ENCODE measurements at regions not wholly inside any gene's neighbourhood (a gene's known extent, or its start where the extent isn't known, plus 50 kb on each side); places are given as distances from the start of the nearest gene placed in this dataset.

DNA sequence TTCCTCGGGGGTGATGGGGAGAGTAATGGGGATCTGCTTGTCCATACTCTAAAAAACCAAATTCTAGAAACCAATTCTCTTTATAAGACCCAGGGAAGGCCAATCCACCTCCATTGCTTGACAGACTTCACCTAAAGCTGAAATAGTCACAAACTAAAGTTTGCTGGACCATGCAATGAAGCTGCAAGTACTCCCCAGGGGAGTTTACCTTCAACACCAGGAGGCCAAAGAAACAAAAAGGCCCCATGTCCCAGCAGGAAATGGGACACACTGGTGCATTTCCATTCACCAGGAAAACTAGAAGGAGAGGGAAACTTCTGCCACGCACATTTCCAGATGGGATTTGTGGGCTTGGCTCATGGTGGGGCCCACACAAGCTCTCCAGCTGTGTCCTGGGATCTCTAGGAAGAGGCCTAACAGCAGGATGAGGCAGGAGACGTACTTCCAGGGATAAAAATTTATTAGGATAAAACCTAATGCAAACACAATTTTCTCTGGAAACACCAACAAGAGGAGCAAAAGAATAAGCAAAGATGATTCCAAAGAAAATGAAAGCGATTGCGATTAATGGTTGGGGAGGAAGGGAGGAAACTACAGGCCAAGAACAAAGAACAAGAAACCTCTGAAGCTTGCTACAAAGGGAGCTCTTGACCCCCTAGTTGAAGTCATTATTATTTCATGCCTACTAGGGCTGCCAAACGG lies 238.0 kb upstream of the LRTM1 start:
- peaks cover 5% of the 10 kb centered on the region for H3K9me3 Mint-ChIP-seq (ENCODE audit: unreplicated experiment)
- no peak overlapping the region for H3K4me3 Mint-ChIP-seq (ENCODE audit: unreplicated experiment)
- DNase-seq (ENCODE audit: extremely low spot score, unreplicated experiment): no peak
- H3K27me3 Mint-ChIP-seq (ENCODE audit: unreplicated experiment): no peaks in the 10 kb centered on the region
- TF ChIP-seq, protein P1, sequence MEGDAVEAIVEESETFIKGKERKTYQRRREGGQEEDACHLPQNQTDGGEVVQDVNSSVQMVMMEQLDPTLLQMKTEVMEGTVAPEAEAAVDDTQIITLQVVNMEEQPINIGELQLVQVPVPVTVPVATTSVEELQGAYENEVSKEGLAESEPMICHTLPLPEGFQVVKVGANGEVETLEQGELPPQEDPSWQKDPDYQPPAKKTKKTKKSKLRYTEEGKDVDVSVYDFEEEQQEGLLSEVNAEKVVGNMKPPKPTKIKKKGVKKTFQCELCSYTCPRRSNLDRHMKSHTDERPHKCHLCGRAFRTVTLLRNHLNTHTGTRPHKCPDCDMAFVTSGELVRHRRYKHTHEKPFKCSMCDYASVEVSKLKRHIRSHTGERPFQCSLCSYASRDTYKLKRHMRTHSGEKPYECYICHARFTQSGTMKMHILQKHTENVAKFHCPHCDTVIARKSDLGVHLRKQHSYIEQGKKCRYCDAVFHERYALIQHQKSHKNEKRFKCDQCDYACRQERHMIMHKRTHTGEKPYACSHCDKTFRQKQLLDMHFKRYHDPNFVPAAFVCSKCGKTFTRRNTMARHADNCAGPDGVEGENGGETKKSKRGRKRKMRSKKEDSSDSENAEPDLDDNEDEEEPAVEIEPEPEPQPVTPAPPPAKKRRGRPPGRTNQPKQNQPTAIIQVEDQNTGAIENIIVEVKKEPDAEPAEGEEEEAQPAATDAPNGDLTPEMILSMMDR (IDR thresholded peaks at IDR 0.05): no peak
- H3K27ac Mint-ChIP-seq (ENCODE audit: unreplicated experiment): no peak overlapping the region
- no peaks in the 10 kb centered on the region for H3K36me3 Mint-ChIP-seq (ENCODE audit: unreplicated experiment)
- H3K4me1 Mint-ChIP-seq (ENCODE audit: unreplicated experiment): peaks cover 40% of the 10 kb centered on the region

DNA sequence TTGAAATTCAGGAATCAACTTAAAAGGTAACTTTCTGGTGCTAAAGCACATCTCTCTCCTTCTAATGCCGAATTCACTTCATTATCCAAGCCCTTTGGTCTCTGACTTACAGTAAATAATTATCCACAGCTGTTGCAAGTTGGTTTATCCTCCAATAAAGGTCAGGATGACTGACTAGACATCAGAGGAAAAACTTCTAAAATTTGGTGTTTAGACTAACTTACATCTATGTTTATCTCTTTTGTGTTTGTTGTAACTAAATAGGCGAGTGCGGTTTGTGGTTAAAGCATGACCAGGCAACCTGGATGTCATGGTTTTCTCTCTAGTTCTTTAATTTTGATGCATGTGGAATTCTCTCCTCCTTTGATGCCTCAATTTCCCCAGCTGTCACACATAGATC lies 237.4 kb upstream of the LRTM1 start:
- TF ChIP-seq, protein P1 (IDR thresholded peaks at IDR 0.05): no peak
- Mint-ChIP-seq H3K4me3 (ENCODE audit: unreplicated experiment) (no peak overlapping the region), H3K9me3 (ENCODE audit: unreplicated experiment) (peaks cover 5% of the 10 kb centered on the region), H3K27ac (ENCODE audit: unreplicated experiment) (no peak overlapping the region), H3K27me3 (ENCODE audit: unreplicated experiment) (no peaks in the 10 kb centered on the region), H3K36me3 (ENCODE audit: unreplicated experiment) (no peaks in the 10 kb centered on the region), H3K4me1 (ENCODE audit: unreplicated experiment) (peaks cover 45% of the 10 kb centered on the region)
- no peak for DNase-seq (ENCODE audit: extremely low spot score, unreplicated experiment)

DNA sequence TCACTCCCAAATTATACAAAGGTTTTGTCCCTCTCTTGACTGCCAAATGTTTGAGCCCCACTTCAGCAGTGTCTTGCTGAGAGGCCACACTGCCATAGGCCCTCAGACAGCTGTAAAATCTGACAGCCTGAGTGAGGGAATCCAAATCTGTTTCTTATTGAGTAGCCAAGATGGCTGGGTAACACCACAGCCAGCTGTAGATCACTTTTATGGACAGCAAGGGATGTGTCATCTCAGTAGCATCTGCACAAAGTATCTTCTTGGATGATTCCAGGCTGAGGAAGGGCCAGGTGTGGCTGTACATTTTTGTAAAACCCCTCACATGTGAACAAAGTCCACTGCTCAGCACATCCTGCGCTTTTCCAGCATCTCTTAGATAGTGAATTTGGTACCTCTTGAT lies 237.0 kb upstream of the LRTM1 start:
- no peak for DNase-seq (ENCODE audit: extremely low spot score, unreplicated experiment)
- Mint-ChIP-seq H3K36me3 (ENCODE audit: unreplicated experiment) (no peaks in the 10 kb centered on the region), H3K4me1 (ENCODE audit: unreplicated experiment) (peaks cover 45% of the 10 kb centered on the region), H3K4me3 (ENCODE audit: unreplicated experiment) (no peak overlapping the region), H3K27ac (ENCODE audit: unreplicated experiment) (no peak overlapping the region), H3K27me3 (ENCODE audit: unreplicated experiment) (no peaks in the 10 kb centered on the region), H3K9me3 (ENCODE audit: unreplicated experiment) (peaks cover 5% of the 10 kb centered on the region)
- TF ChIP-seq, protein P1 (IDR thresholded peaks at IDR 0.05): no peak

DNA sequence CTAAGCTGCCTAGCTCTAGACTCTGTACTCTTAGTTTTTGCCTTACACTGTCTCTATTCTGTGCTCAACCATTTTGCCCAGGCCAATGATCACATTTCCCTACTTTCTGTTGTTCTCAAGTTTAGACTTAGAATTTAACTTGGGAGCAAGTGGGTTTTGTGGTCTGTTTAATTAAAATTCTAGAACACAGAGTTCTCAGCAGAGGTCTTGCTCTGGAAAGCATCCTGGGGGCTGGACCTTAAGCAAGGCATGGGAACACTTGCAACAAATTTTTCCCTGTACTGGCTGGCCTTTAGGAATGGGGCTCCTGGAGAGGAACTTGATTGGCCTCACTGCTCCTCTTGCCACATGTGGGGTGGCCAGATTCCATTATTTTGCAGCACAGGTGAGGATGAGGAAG lies 236.3 kb upstream of the LRTM1 start:
- peaks cover 5% of the 10 kb centered on the region for H3K9me3 Mint-ChIP-seq (ENCODE audit: unreplicated experiment)
- TF ChIP-seq, protein P1 (IDR thresholded peaks at IDR 0.05): no peak
- no peaks in the 10 kb centered on the region for H3K36me3 Mint-ChIP-seq (ENCODE audit: unreplicated experiment)
- H3K4me1 Mint-ChIP-seq (ENCODE audit: unreplicated experiment): peaks cover 39% of the 10 kb centered on the region
- H3K4me3 Mint-ChIP-seq (ENCODE audit: unreplicated experiment): no peak overlapping the region
- DNase-seq (ENCODE audit: extremely low spot score, unreplicated experiment): no peak
- no peak overlapping the region for H3K27ac Mint-ChIP-seq (ENCODE audit: unreplicated experiment)
- no peaks in the 10 kb centered on the region for H3K27me3 Mint-ChIP-seq (ENCODE audit: unreplicated experiment)

DNA sequence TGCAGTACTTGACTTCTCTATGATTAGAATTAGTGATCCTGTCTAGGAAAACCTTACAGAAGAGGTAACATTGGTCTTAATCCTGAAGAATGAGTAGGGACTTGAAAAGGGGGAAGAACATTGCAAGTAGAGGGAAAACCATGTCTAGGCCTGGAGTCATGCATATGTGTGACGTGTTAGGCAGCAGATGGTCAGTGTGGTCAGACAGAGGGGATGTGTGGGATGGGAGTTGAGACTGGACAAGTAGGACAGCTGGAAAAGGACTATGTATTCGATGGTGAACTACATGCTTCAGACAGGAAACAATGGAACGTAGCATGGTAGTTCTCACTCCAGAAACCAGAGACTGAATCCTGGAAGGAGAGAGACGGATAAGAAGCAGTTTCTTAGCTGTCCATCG lies 235.6 kb upstream of the LRTM1 start:
- Mint-ChIP-seq H3K27ac (ENCODE audit: unreplicated experiment) (no peak overlapping the region), H3K36me3 (ENCODE audit: unreplicated experiment) (no peaks in the 10 kb centered on the region), H3K27me3 (ENCODE audit: unreplicated experiment) (no peaks in the 10 kb centered on the region), H3K9me3 (ENCODE audit: unreplicated experiment) (peaks cover 5% of the 10 kb centered on the region), H3K4me3 (ENCODE audit: unreplicated experiment) (no peak overlapping the region), H3K4me1 (ENCODE audit: unreplicated experiment) (peaks cover 35% of the 10 kb centered on the region)
- no peak for DNase-seq (ENCODE audit: extremely low spot score, unreplicated experiment)
- TF ChIP-seq, protein P1 (IDR thresholded peaks at IDR 0.05): no peak

Measured in osteocyte (in vitro differentiated cells).